Endodermal cell (in vitro differentiated cells): ENCODE measurements at regions not wholly inside any gene's neighbourhood (a gene's known extent, or its start where the extent isn't known, plus 50 kb on each side); places are given as distances from the start of the nearest gene placed in this dataset.

Source experiments
- DNase-seq: peaks from one replicate; pipeline ENCODE4 v3.0.0-alpha.2; 2017
- H3K27ac ChIP-seq: 2 replicates; pipeline ENCODE4 v1.5.1; 2013; ENCODE audit warnings: mild to moderate bottlenecking, low read depth, low read length, moderate library complexity
- H3K27me3 ChIP-seq: 2 replicates; pipeline ENCODE4 v1.6.1; 2013; ENCODE audit warnings: mild to moderate bottlenecking, low read length, moderate library complexity; ENCODE audit not compliant: insufficient read depth, control insufficient read depth, poor library complexity, severe bottlenecking
- H3K36me3 ChIP-seq: 2 replicates; pipeline ENCODE4 v1.7.0; 2013; ENCODE audit warnings: mild to moderate bottlenecking, low read length, moderate library complexity; ENCODE audit not compliant: control insufficient read depth, insufficient read depth
- H3K4me1 ChIP-seq: one replicate; pipeline ENCODE4 v1.7.0; 2013; ENCODE audit warnings: low read length; ENCODE audit not compliant: control insufficient read depth, insufficient read depth
- H3K4me3 ChIP-seq: 2 replicates; pipeline ENCODE4 v1.5.1; 2013; ENCODE audit warnings: mild to moderate bottlenecking, low read length, moderate library complexity
- H3K9ac ChIP-seq: 2 replicates; pipeline ENCODE4 v1.6.1; 2013; ENCODE audit warnings: mild to moderate bottlenecking, low read length, moderate library complexity; ENCODE audit not compliant: poor library complexity, severe bottlenecking; ENCODE audit errors: extremely low read depth
- H3K9me3 ChIP-seq: 2 replicates; pipeline ENCODE4 v1.6.1; 2013; ENCODE audit warnings: mild to moderate bottlenecking, low read length, moderate library complexity; ENCODE audit not compliant: control insufficient read depth
- H3K27ac Mint-ChIP-seq: 2 replicates; pipeline ENCODE4 v1.8.0; 2020; ENCODE audit warnings: mixed read lengths
- H3K27me3 Mint-ChIP-seq: 2 replicates; pipeline ENCODE4 v1.8.0; 2021; ENCODE audit warnings: mild to moderate bottlenecking, mixed read lengths; ENCODE audit not compliant: insufficient read depth
- H3K36me3 Mint-ChIP-seq: 2 replicates; pipeline ENCODE4 v1.8.0; 2020; ENCODE audit warnings: low read depth, mixed read lengths
- H3K4me1 Mint-ChIP-seq: 2 replicates; pipeline ENCODE4 v1.8.0; 2020; ENCODE audit warnings: mixed read lengths
- H3K4me3 Mint-ChIP-seq: 2 replicates; pipeline ENCODE4 v1.8.0; 2020; ENCODE audit warnings: mild to moderate bottlenecking, moderate library complexity, mixed read lengths
- H3K9me3 Mint-ChIP-seq: 2 replicates; pipeline ENCODE4 v1.8.0; 2020; ENCODE audit warnings: mild to moderate bottlenecking, mixed read lengths
- WGBS, 2 experiments: methylation state at CpG; one replicate each; pipeline versions ENCODE4 v1.1.5 to v1.1.7; 2013; ENCODE audit warnings: missing lambda C conversion rate in 2 of 2, mixed read lengths in 1 of 2; ENCODE audit not compliant: insufficient coverage in 1 of 2, insufficient read length in 1 of 2; 5-methylcytosine and 5-hydroxymethylcytosine counted together
- TF ChIP-seq, protein P1 (sequence below): fragments of 200-600 bp; sonication (generic); conservative IDR thresholded peaks from 2 replicates; pipeline ENCODE4 v1.5.0; 2021; ENCODE audit warnings: antibody characterized with exemption, mild to moderate bottlenecking

DNA sequence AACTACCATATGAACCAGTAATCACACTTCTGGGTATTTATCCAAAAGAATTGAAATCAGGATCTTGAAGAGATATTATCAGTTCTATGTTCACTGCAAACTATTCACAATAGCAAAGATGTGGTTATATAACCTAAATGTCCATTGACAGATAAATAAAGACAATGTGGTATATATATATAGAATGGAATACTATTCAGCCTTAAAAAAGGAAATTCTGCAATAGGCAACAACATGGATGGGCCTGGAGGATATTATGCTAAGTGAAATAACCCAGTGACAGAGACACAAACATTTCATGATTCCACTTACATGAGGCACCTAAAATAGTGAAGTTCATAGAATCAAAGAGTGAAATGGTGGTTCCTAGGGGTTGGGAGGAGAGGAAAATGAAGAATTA lies 90.6 kb upstream of the CDK1 start:
- no peaks in the 10 kb centered on the region for H3K27me3 Mint-ChIP-seq
- H3K36me3 Mint-ChIP-seq, result peaks cover 12% of the 10 kb centered on the region
- no peak overlapping the region for H3K4me3 Mint-ChIP-seq
- H3K36me3 ChIP-seq, result no peaks in the 10 kb centered on the region
- peaks cover 20% of the 10 kb centered on the region for H3K9me3 Mint-ChIP-seq
- no peaks in the 10 kb centered on the region for H3K4me1 ChIP-seq
- no peaks in the 10 kb centered on the region for H3K27me3 ChIP-seq
- H3K4me1 Mint-ChIP-seq, result no peaks in the 10 kb centered on the region
- no peak overlapping the region for H3K27ac ChIP-seq
- H3K4me3 ChIP-seq, result no peak overlapping the region
- TF ChIP-seq, protein P1, sequence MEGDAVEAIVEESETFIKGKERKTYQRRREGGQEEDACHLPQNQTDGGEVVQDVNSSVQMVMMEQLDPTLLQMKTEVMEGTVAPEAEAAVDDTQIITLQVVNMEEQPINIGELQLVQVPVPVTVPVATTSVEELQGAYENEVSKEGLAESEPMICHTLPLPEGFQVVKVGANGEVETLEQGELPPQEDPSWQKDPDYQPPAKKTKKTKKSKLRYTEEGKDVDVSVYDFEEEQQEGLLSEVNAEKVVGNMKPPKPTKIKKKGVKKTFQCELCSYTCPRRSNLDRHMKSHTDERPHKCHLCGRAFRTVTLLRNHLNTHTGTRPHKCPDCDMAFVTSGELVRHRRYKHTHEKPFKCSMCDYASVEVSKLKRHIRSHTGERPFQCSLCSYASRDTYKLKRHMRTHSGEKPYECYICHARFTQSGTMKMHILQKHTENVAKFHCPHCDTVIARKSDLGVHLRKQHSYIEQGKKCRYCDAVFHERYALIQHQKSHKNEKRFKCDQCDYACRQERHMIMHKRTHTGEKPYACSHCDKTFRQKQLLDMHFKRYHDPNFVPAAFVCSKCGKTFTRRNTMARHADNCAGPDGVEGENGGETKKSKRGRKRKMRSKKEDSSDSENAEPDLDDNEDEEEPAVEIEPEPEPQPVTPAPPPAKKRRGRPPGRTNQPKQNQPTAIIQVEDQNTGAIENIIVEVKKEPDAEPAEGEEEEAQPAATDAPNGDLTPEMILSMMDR, result no peak
- no peak for DNase-seq
- peaks cover 16% of the 10 kb centered on the region for H3K9me3 ChIP-seq
- H3K27ac Mint-ChIP-seq, result no peak overlapping the region
- no peak overlapping the region for H3K9ac ChIP-seq

DNA sequence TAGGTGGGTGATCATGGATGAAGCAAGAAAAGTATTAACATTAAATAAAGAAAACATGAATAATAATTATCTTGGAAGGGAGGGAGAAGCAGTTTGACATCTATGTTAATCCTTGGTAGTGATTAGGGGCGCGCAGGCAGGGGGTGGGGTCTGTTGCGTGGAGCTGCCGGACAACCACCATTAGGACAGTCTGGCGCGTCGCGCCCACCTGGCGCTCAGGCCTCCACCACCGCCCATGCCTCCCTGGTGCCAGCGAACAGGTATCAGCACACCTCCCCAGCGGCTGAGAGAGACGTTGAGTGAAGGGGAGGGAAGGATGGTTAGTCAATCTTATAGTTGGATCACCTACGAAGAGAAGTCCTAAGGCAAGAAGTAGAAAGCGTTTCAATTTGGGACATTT lies 94.2 kb upstream of the CDK1 start:
- TF ChIP-seq, protein P1, result no peak

DNA sequence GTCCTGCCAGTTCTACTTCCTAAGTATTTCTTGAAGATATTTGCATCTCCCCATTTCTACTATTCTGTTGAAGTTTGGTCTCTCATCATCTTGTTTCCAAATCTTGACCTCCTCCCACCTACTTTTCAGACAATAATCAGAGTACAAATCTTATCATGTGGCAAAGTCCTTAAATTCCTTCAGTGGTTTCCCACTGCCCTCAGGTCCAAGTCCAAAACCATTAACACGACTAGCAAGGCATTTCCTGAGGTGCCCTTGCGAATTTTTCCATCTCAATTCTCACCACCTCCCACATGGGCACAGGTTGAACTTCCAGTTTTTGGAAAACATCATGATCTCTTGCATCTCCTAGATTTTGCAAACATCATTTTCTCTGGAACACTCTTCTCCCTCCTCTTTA lies 97.2 kb upstream of the CDK1 start:
- peaks cover 6% of the 10 kb centered on the region for H3K36me3 Mint-ChIP-seq
- H3K27ac ChIP-seq, result no peak overlapping the region
- DNase-seq, result no peak
- H3K9me3 Mint-ChIP-seq, result no peaks in the 10 kb centered on the region
- H3K27me3 ChIP-seq, result no peaks in the 10 kb centered on the region
- peaks cover 19% of the 10 kb centered on the region for H3K4me1 Mint-ChIP-seq
- TF ChIP-seq, protein P1, result no peak
- H3K4me3 ChIP-seq, result peak overlapping the region; percentile 48
- no peaks in the 10 kb centered on the region for H3K36me3 ChIP-seq
- WGBS, 2 experiments, result 80 to 82% methylated on average over 2 of the region's 2 CpGs
- H3K4me3 Mint-ChIP-seq, result no peak overlapping the region
- peaks cover 7% of the 10 kb centered on the region for H3K4me1 ChIP-seq
- no peak overlapping the region for H3K27ac Mint-ChIP-seq
- H3K9ac ChIP-seq, result no peak overlapping the region
- no peaks in the 10 kb centered on the region for H3K27me3 Mint-ChIP-seq
- no peaks in the 10 kb centered on the region for H3K9me3 ChIP-seq

More for the DNA sequence above, 94.2 kb upstream of the CDK1 start:
- Mint-ChIP-seq H3K4me1 (peaks cover 11% of the 10 kb centered on the region), H3K27ac (no peak overlapping the region), H3K27me3 (no peaks in the 10 kb centered on the region), H3K9me3 (peaks cover under 1% of the 10 kb centered on the region), H3K36me3 (peaks cover 8% of the 10 kb centered on the region), H3K4me3 (no peak overlapping the region)
- peaks cover 7% of the 10 kb centered on the region for H3K4me1 ChIP-seq
- H3K4me3 ChIP-seq, result no peak overlapping the region
- H3K27ac ChIP-seq, result no peak overlapping the region
- H3K27me3 ChIP-seq, result no peaks in the 10 kb centered on the region
- DNase-seq, result no peak
- no peaks in the 10 kb centered on the region for H3K9me3 ChIP-seq
- H3K36me3 ChIP-seq, result no peaks in the 10 kb centered on the region
- no peak overlapping the region for H3K9ac ChIP-seq
- WGBS, 2 experiments, result 86 to 100% methylated on average over 3 to 15 of the region's 15 CpGs
